Activated T-helper 1 cell treated with anti-CD3 and anti-CD28 coated beads, Interleukin-12 subunit alpha, Interleukin-12 subunit beta, Interleukin-2, Interleukin-4 antibody, amounts not matched to agents 30 ng/mL and 10 ng/mL and 1 ng/mL, durations not matched to agents 14 hours and 24 hours and 36 hours (primary cell): ENCODE measurements at regions not wholly inside any gene's neighbourhood (a gene's known extent, or its start where the extent isn't known, plus 50 kb on each side); places are given as distances from the start of the nearest gene placed in this dataset.
"Not testable (repeated sequence)": the region's sequence is repeated elsewhere in the genome, so short reads cannot be mapped to it uniquely, and the experiment has no call there.

Experiments
- DNase-seq: peaks from one replicate; pipeline ENCODE4 v3.0.0; 2021; ENCODE audit warnings: low spot score
- H3K27ac Mint-ChIP-seq: one replicate; pipeline ENCODE4 v1.8.0; 2021; ENCODE audit warnings: mild to moderate bottlenecking, mixed read lengths
- H3K27me3 Mint-ChIP-seq: one replicate; pipeline ENCODE4 v1.8.0; 2022; ENCODE audit warnings: mild to moderate bottlenecking, moderate library complexity, mixed read lengths; ENCODE audit not compliant: insufficient read depth
- H3K36me3 Mint-ChIP-seq: one replicate; pipeline ENCODE4 v1.8.0; 2021; ENCODE audit warnings: low read depth, mixed read lengths
- H3K4me1 Mint-ChIP-seq: one replicate; pipeline ENCODE4 v1.8.0; 2021; ENCODE audit warnings: low read depth, mixed read lengths
- H3K4me3 Mint-ChIP-seq: one replicate; pipeline ENCODE4 v1.8.0; 2021; ENCODE audit warnings: mild to moderate bottlenecking, moderate library complexity, mixed read lengths
- H3K9me3 Mint-ChIP-seq: one replicate; pipeline ENCODE4 v1.8.0; 2021; ENCODE audit warnings: mixed read lengths
- intact Hi-C: fragments of 100-400 bp; cut with micrococcal nuclease; formaldehyde crosslinking; loops from one replicate; pipeline ENCODE4 v1.15.1; 2024

GRCh38 chr19:27716922-27717321 lies 1496.0 kb downstream of the UQCRFS1 start:
- H3K9me3 Mint-ChIP-seq: peaks cover 78% of the 10 kb centered on the region
- no peaks in the 10 kb centered on the region for H3K27me3 Mint-ChIP-seq
- no peak overlapping the region for H3K27ac Mint-ChIP-seq
- intact Hi-C loops: no loop called here
- H3K4me1 Mint-ChIP-seq: no peaks in the 10 kb centered on the region
- no peak for DNase-seq
- H3K4me3 Mint-ChIP-seq: no peak overlapping the region
- no peaks in the 10 kb centered on the region for H3K36me3 Mint-ChIP-seq

- Mint-ChIP-seq H3K27ac (no peak overlapping the region), H3K4me3 (no peak overlapping the region), H3K27me3 (no peaks in the 10 kb centered on the region), H3K36me3 (no peaks in the 10 kb centered on the region), H3K4me1 (no peaks in the 10 kb centered on the region), H3K9me3 (peaks cover 78% of the 10 kb centered on the region)
- intact Hi-C loops: no loop called here
- no peak for DNase-seq
Observed at GRCh38 chr19:27714857-27715256, 1498.1 kb downstream of the UQCRFS1 start.

- no peak for DNase-seq
- Mint-ChIP-seq H3K4me3 (no peak overlapping the region), H3K36me3 (no peaks in the 10 kb centered on the region), H3K27me3 (no peaks in the 10 kb centered on the region), H3K4me1 (no peaks in the 10 kb centered on the region), H3K27ac (no peak overlapping the region), H3K9me3 (peaks cover 63% of the 10 kb centered on the region)
- intact Hi-C loops: no loop called here
Observed at GRCh38 chr19:27709496-27709895, 1503.5 kb downstream of the UQCRFS1 start.

GRCh38 chr19:27708986-27709385 lies 1504.0 kb downstream of the UQCRFS1 start:
- DNase-seq, H3K4me3 Mint-ChIP-seq, H3K27me3 Mint-ChIP-seq, H3K4me1 Mint-ChIP-seq, H3K36me3 Mint-ChIP-seq, H3K27ac Mint-ChIP-seq, intact Hi-C loops: not testable (repeated sequence)
- H3K9me3 Mint-ChIP-seq: peaks cover 66% of the 10 kb centered on the region

GRCh38 chr19:27707026-27707425 lies 1505.9 kb downstream of the UQCRFS1 start:
- H3K4me3 Mint-ChIP-seq, H3K27me3 Mint-ChIP-seq, H3K36me3 Mint-ChIP-seq, H3K4me1 Mint-ChIP-seq, DNase-seq, H3K27ac Mint-ChIP-seq, intact Hi-C loops: not testable (repeated sequence)
- peaks cover 72% of the 10 kb centered on the region for H3K9me3 Mint-ChIP-seq

- Mint-ChIP-seq H3K4me1 (no peaks in the 10 kb centered on the region), H3K27ac (no peak overlapping the region), H3K4me3 (no peak overlapping the region), H3K9me3 (peaks cover 61% of the 10 kb centered on the region), H3K36me3 (no peaks in the 10 kb centered on the region), H3K27me3 (no peaks in the 10 kb centered on the region)
- intact Hi-C loops: no loop called here
- no peak for DNase-seq
Observed at GRCh38 chr19:27705896-27706295, 1507.1 kb downstream of the UQCRFS1 start.

- intact Hi-C loops: no loop called here
- H3K27me3 Mint-ChIP-seq: no peaks in the 10 kb centered on the region
- H3K4me1 Mint-ChIP-seq: no peaks in the 10 kb centered on the region
- no peak for DNase-seq
- H3K9me3 Mint-ChIP-seq: peaks cover 87% of the 10 kb centered on the region
- no peaks in the 10 kb centered on the region for H3K36me3 Mint-ChIP-seq
- no peak overlapping the region for H3K27ac Mint-ChIP-seq
- no peak overlapping the region for H3K4me3 Mint-ChIP-seq
Observed at GRCh38 chr19:27694361-27695055, 1518.4 kb downstream of the UQCRFS1 start.

GRCh38 chr19:27691991-27692390 lies 1521.0 kb downstream of the UQCRFS1 start:
- no peak overlapping the region for H3K4me3 Mint-ChIP-seq
- DNase-seq: no peak
- no peaks in the 10 kb centered on the region for H3K27me3 Mint-ChIP-seq
- H3K27ac Mint-ChIP-seq: no peak overlapping the region
- intact Hi-C loops: no loop called here
- H3K9me3 Mint-ChIP-seq: peaks cover 68% of the 10 kb centered on the region
- no peaks in the 10 kb centered on the region for H3K4me1 Mint-ChIP-seq
- H3K36me3 Mint-ChIP-seq: no peaks in the 10 kb centered on the region

- H3K27ac Mint-ChIP-seq: no peak overlapping the region
- intact Hi-C loops: no loop called here
Observed at GRCh38 chr19:27689734-27690241, 1523.2 kb downstream of the UQCRFS1 start.

GRCh38 chr19:27684293-27684692 lies 1528.7 kb downstream of the UQCRFS1 start:
- intact Hi-C loops: no loop called here
- Mint-ChIP-seq H3K9me3 (peaks cover 23% of the 10 kb centered on the region), H3K4me1 (no peaks in the 10 kb centered on the region), H3K4me3 (no peak overlapping the region), H3K27me3 (no peaks in the 10 kb centered on the region), H3K27ac (no peak overlapping the region), H3K36me3 (no peaks in the 10 kb centered on the region)
- DNase-seq: no peak

More at GRCh38 chr19:27689734-27690241, 1523.2 kb downstream of the UQCRFS1 start:
- Mint-ChIP-seq H3K36me3 (no peaks in the 10 kb centered on the region), H3K9me3 (peaks cover 56% of the 10 kb centered on the region), H3K4me3 (no peak overlapping the region), H3K27me3 (no peaks in the 10 kb centered on the region), H3K4me1 (no peaks in the 10 kb centered on the region)
- no peak for DNase-seq

GRCh38 chr19:27681972-27682371 lies 1531.0 kb downstream of the UQCRFS1 start:
- intact Hi-C loops: no loop called here
- H3K27ac Mint-ChIP-seq: no peak overlapping the region
- peaks cover 45% of the 10 kb centered on the region for H3K9me3 Mint-ChIP-seq
- H3K27me3 Mint-ChIP-seq: no peaks in the 10 kb centered on the region
- no peaks in the 10 kb centered on the region for H3K4me1 Mint-ChIP-seq
- no peak overlapping the region for H3K4me3 Mint-ChIP-seq
- no peak for DNase-seq
- H3K36me3 Mint-ChIP-seq: no peaks in the 10 kb centered on the region

GRCh38 chr19:27679905-27680304 lies 1533.0 kb downstream of the UQCRFS1 start:
- H3K27me3 Mint-ChIP-seq: no peaks in the 10 kb centered on the region
- no peak overlapping the region for H3K27ac Mint-ChIP-seq
- H3K36me3 Mint-ChIP-seq: no peaks in the 10 kb centered on the region
- no peaks in the 10 kb centered on the region for H3K4me1 Mint-ChIP-seq
- no peak for DNase-seq
- no peak overlapping the region for H3K4me3 Mint-ChIP-seq
- H3K9me3 Mint-ChIP-seq: peaks cover 64% of the 10 kb centered on the region
- intact Hi-C loops: no loop called here

GRCh38 chr19:27679399-27679798 lies 1533.6 kb downstream of the UQCRFS1 start:
- DNase-seq: no peak
- H3K9me3 Mint-ChIP-seq: peaks cover 64% of the 10 kb centered on the region
- no peaks in the 10 kb centered on the region for H3K36me3 Mint-ChIP-seq
- H3K27ac Mint-ChIP-seq: no peak overlapping the region
- H3K4me3 Mint-ChIP-seq: no peak overlapping the region
- intact Hi-C loops: no loop called here
- no peaks in the 10 kb centered on the region for H3K4me1 Mint-ChIP-seq
- no peaks in the 10 kb centered on the region for H3K27me3 Mint-ChIP-seq

- Mint-ChIP-seq H3K4me1 (no peaks in the 10 kb centered on the region), H3K27ac (no peak overlapping the region), H3K9me3 (peaks cover 87% of the 10 kb centered on the region), H3K36me3 (no peaks in the 10 kb centered on the region), H3K27me3 (no peaks in the 10 kb centered on the region), H3K4me3 (no peak overlapping the region)
- DNase-seq: no peak
- intact Hi-C loops: no loop called here
Observed at GRCh38 chr19:27676877-27677276, 1536.1 kb downstream of the UQCRFS1 start.
